Sigmoid colon (tissue), 6 donors: ENCODE measurements at regions not wholly inside any gene's neighbourhood (a gene's known extent, or its start where the extent isn't known, plus 50 kb on each side); places are given as distances from the start of the nearest gene placed in this dataset.

ENCODE experiments used
- DNase-seq: peaks from one replicate; pipeline ENCODE4 v3.0.0-alpha.2; 2019
- H3K27ac ChIP-seq, 4 donors: fragments of 200-600 bp; sonication (generic); one replicate each; pipeline ENCODE4 v1.5.1; 2016 to 2019; ENCODE audit warnings: mild to moderate bottlenecking in 1 of 4
- H3K27me3 ChIP-seq, 3 donors: fragments of 200-600 bp; sonication (generic); one replicate each; pipeline ENCODE4 v1.5.1; 2019; ENCODE audit warnings: mild to moderate bottlenecking in 1 of 3
- H3K36me3 ChIP-seq, 4 donors: fragments of 200-600 bp; sonication (generic); one replicate each; pipeline ENCODE4 v1.5.1; 2016 to 2019
- H3K4me1 ChIP-seq, 4 donors: fragments of 200-600 bp; sonication (generic); one replicate each; pipeline ENCODE4 v1.5.1; 2017 to 2019
- H3K4me3 ChIP-seq, 4 donors: fragments of 200-600 bp; sonication (generic); one replicate each; pipeline ENCODE4 v1.5.1; 2017 to 2019; ENCODE audit warnings: mild to moderate bottlenecking in 2 of 4, moderate library complexity in 1 of 4
- H3K9me3 ChIP-seq, 4 donors: fragments of 200-600 bp in 3 of 4; sonication (generic) in 3 of 4; one replicate each; pipeline versions ENCODE4 v1.5.1 to v1.6.1; 2013 to 2019
- CTCF ChIP-seq, 4 experiments: fragments of 450-650 bp in 3 of 4; fragments of 200-600 bp in 1 of 4; IDR thresholded peaks; one replicate each; pipeline ENCODE4 v1.5.1; 2016 to 2019; ENCODE audit warnings: antibody characterized with exemption in 4 of 4, mild to moderate bottlenecking in 3 of 4, moderate library complexity in 2 of 4
- EP300 ChIP-seq, 4 donors: sonication (generic); formaldehyde crosslinking; IDR thresholded peaks; one replicate each; pipeline ENCODE4 v1.6.1; 2017; ENCODE audit warnings: antibody characterized with exemption in 4 of 4
- POLR2A ChIP-seq, 2 donors: fragments of 450-650 bp; IDR thresholded peaks; one replicate each; pipeline ENCODE4 v1.6.1; 2016; ENCODE audit warnings: antibody characterized with exemption in 2 of 2, mild to moderate bottlenecking in 2 of 2, moderate library complexity in 2 of 2
- POLR2AphosphoS5 ChIP-seq, 4 donors: sonication (generic); formaldehyde crosslinking; IDR thresholded peaks; one replicate each; pipeline ENCODE4 v1.6.1; 2017; ENCODE audit warnings: antibody characterized with exemption in 4 of 4
- WGBS, 2 donors: extraction: QIAGEN DNeasy Blood & Tissue Kit; methylation state at CpG; one replicate each; pipeline ENCODE4 v1.1.7; 2013; 5-methylcytosine and 5-hydroxymethylcytosine counted together
- intact Hi-C: fragments of 100-400 bp; cut with DNase I; formaldehyde crosslinking; loops from one replicate; pipeline ENCODE4 v1.15.1; 2023
- donor health status: healthy with polysubstance abuse.
- donor health status: healthy.

GRCh38 chr4:45803994-45804393, 319.9 kb downstream of the GABRG1 start:
- Histone ChIP-seq H3K9me3 (no peaks in the 10 kb centered on the region), H3K27ac (no peak overlapping the region), H3K4me1 (no peaks in the 10 kb centered on the region), H3K4me3 (no peak overlapping the region), H3K27me3 (no peaks in the 10 kb centered on the region), H3K36me3 (no peaks in the 10 kb centered on the region)
- no peak for DNase-seq
- intact Hi-C loops = no loop called here
- no peak for TF ChIP-seq POLR2A (IDR thresholded peaks at IDR 0.05)
- TF ChIP-seq POLR2AphosphoS5 (IDR thresholded peaks at IDR 0.05) = no peak
- TF ChIP-seq EP300 (IDR thresholded peaks at IDR 0.05) = no peak
- TF ChIP-seq CTCF (IDR thresholded peaks at IDR 0.05) = no peak
- WGBS, 2 donors = 82 to 83% methylated on average over 2 of the region's 2 CpGs

GRCh38 chr4:45795135-45795534, 328.7 kb downstream of the GABRG1 start:
- Histone ChIP-seq H3K4me3 (no peak overlapping the region), H3K27me3 (no peaks in the 10 kb centered on the region), H3K4me1 (peaks cover 0 to 17% (median 4%) of the 10 kb centered on the region in 4 donors), H3K36me3 (no peaks in the 10 kb centered on the region), H3K9me3 (peaks cover 0 to 2% (median 0%) of the 10 kb centered on the region in 4 donors), H3K27ac (no peak overlapping the region)
- intact Hi-C loops = no loop called here
- WGBS, 2 donors = 38 to 43% methylated on average over 6 of the region's 6 CpGs
- no peak for TF ChIP-seq EP300 (IDR thresholded peaks at IDR 0.05)
- no peak for TF ChIP-seq CTCF (IDR thresholded peaks at IDR 0.05)
- no peak for TF ChIP-seq POLR2A (IDR thresholded peaks at IDR 0.05)
- no peak for TF ChIP-seq POLR2AphosphoS5 (IDR thresholded peaks at IDR 0.05)
- no peak for DNase-seq

GRCh38 chr4:45778514-45778913, 345.3 kb downstream of the GABRG1 start:
- Histone ChIP-seq H3K4me1 (no peaks in the 10 kb centered on the region), H3K36me3 (no peaks in the 10 kb centered on the region), H3K27me3 (no peaks in the 10 kb centered on the region), H3K4me3 (no peak overlapping the region), H3K9me3 (no peaks in the 10 kb centered on the region), H3K27ac (no peak overlapping the region)
- no peak for DNase-seq
- 62 to 67% methylated on average over 1 of the region's 1 CpG for WGBS, 2 donors
- intact Hi-C loops = no loop called here
- no peak for TF ChIP-seq CTCF (IDR thresholded peaks at IDR 0.05)
- TF ChIP-seq EP300 (IDR thresholded peaks at IDR 0.05) = no peak
- no peak for TF ChIP-seq POLR2A (IDR thresholded peaks at IDR 0.05)
- TF ChIP-seq POLR2AphosphoS5 (IDR thresholded peaks at IDR 0.05) = no peak

GRCh38 chr4:45776146-45776545, 347.7 kb downstream of the GABRG1 start:
- H3K9me3 ChIP-seq = no peaks in the 10 kb centered on the region
- H3K4me3 ChIP-seq = no peak overlapping the region
- intact Hi-C loops = no loop called here
- H3K27ac ChIP-seq = no peak overlapping the region
- no peak for TF ChIP-seq EP300 (IDR thresholded peaks at IDR 0.05)
- H3K36me3 ChIP-seq = no peaks in the 10 kb centered on the region
- whole genome bisulfite sequencing, 2 donors = 91 to 97% methylated on average over 2 of the region's 2 CpGs
- H3K4me1 ChIP-seq = no peaks in the 10 kb centered on the region
- H3K27me3 ChIP-seq = no peaks in the 10 kb centered on the region
- DNase-seq = no peak

GRCh38 chr4:45770958-45771357, 352.9 kb downstream of the GABRG1 start:
- TF ChIP-seq POLR2A (IDR thresholded peaks at IDR 0.05) = no peak
- TF ChIP-seq POLR2AphosphoS5 (IDR thresholded peaks at IDR 0.05) = no peak
- TF ChIP-seq EP300 (IDR thresholded peaks at IDR 0.05) = no peak
- no peak for TF ChIP-seq CTCF (IDR thresholded peaks at IDR 0.05)
- Histone ChIP-seq H3K9me3 (peaks cover 0 to 2% (median 0%) of the 10 kb centered on the region in 4 donors), H3K4me1 (no peaks in the 10 kb centered on the region), H3K4me3 (no peak overlapping the region), H3K27me3 (no peaks in the 10 kb centered on the region), H3K36me3 (no peaks in the 10 kb centered on the region), H3K27ac (no peak overlapping the region)
- intact Hi-C loops = no loop called here
- no peak for DNase-seq
- WGBS, 2 donors = 70 to 87% methylated on average over 3 of the region's 3 CpGs
